SK-N-SH (cell line): ENCODE measurements at regions not wholly inside any gene's neighbourhood (a gene's known extent, or its start where the extent isn't known, plus 50 kb on each side); places are given as distances from the start of the nearest gene placed in this dataset.
"Not testable (repeated sequence)": the region's sequence is repeated elsewhere in the genome, so short reads cannot be mapped to it uniquely, and the experiment has no call there.

Source experiments
- CTCF ChIA-PET: fragments of 300-600, 350-600 bp; formaldehyde crosslinking; extraction: SDS; loops from one replicate; lab custom pipeline; 2021; lab: Yijun Ruan, JAX
- POLR2A ChIA-PET: fragments of 350-600 bp; sonication (Branson Sonifier 250); formaldehyde crosslinking; extraction: SDS; loops from one replicate; lab custom pipeline; 2020; ENCODE audit warnings: antibody characterized with exemption, inconsistent platforms; lab: Yijun Ruan, JAX
- DNase-seq: peaks from one replicate; pipeline ENCODE4 v3.0.0; 2012
- H2AFZ ChIP-seq: fragments of 200-600 bp; sonication (generic); 2 replicates; pipeline ENCODE4 v1.8.1; 2016; ENCODE audit warnings: antibody characterized with exemption, mild to moderate bottlenecking, low read depth
- H3F3A ChIP-seq: fragments of 200-600 bp; sonication (generic); replicated peaks from 2 replicates; pipeline ENCODE3; 2016; ENCODE audit warnings: antibody characterized with exemption, mild to moderate bottlenecking; ENCODE audit not compliant: insufficient read depth
- H3K27ac ChIP-seq, 2 experiments: fragments of 200-500 bp in 1 of 2; fragments of 200-600 bp in 1 of 2; sonication (Bioruptor generic) in 1 of 2; sonication (generic), shearing (Covaris generic) in 1 of 2; 2 replicates each; pipeline versions ENCODE4 v1.5.1 to v1.6.1; 2014 to 2016; ENCODE audit warnings: low read depth in 2 of 2, inconsistent platforms in 1 of 2, low read length in 1 of 2, mild to moderate bottlenecking in 1 of 2, mixed read lengths in 1 of 2
- H3K27me3 ChIP-seq: fragments of 200-600 bp; sonication (generic), shearing (Covaris generic); 2 replicates; pipeline ENCODE4 v1.6.1; 2016; ENCODE audit warnings: mixed run types; ENCODE audit not compliant: insufficient read depth
- H3K36me3 ChIP-seq, 2 experiments: fragments of 200-500 bp in 1 of 2; fragments of 200-600 bp in 1 of 2; sonication (Bioruptor generic) in 1 of 2; sonication (generic) in 1 of 2; replicated peaks in 1 of 2; 2 replicates each; pipeline versions ENCODE3 to v1.5.1; 2014 to 2016; ENCODE audit warnings: low read length in 1 of 2, mild to moderate bottlenecking in 1 of 2; ENCODE audit not compliant: insufficient read depth in 2 of 2, control insufficient read depth in 1 of 2
- H3K4me1 ChIP-seq, 2 experiments: fragments of 200-500 bp in 1 of 2; fragments of 200-600 bp in 1 of 2; sonication (Bioruptor generic) in 1 of 2; sonication (generic), shearing (Covaris generic) in 1 of 2; 2 replicates each; pipeline versions ENCODE4 v1.5.1 to v1.6.1; 2014 to 2016; ENCODE audit warnings: low read depth in 1 of 2, low read length in 1 of 2, mixed run types in 1 of 2; ENCODE audit not compliant: insufficient read depth in 2 of 2, control insufficient read depth in 1 of 2
- H3K4me2 ChIP-seq: fragments of 200-600 bp; sonication (generic), shearing (Covaris generic); 2 replicates; pipeline ENCODE4 v1.6.1; 2017; ENCODE audit warnings: mixed run types
- H3K4me3 ChIP-seq, 2 experiments: fragments of 200-500 bp in 1 of 2; fragments of 200-600 bp in 1 of 2; sonication (Bioruptor generic) in 1 of 2; sonication (generic), shearing (Covaris generic) in 1 of 2; 2 replicates each; pipeline versions ENCODE4 v1.5.1 to v1.8.1; 2014 to 2016; ENCODE audit warnings: low read depth in 2 of 2, inconsistent platforms in 1 of 2, low read length in 1 of 2, mild to moderate bottlenecking in 1 of 2, mixed read lengths in 1 of 2, moderate library complexity in 1 of 2
- H3K79me2 ChIP-seq: fragments of 200-600 bp; sonication (generic); 2 replicates; pipeline ENCODE4 v1.8.1; 2017; ENCODE audit warnings: mild to moderate bottlenecking; ENCODE audit not compliant: insufficient read depth
- H3K9ac ChIP-seq: fragments of 200-600 bp; sonication (generic); 2 replicates; pipeline ENCODE4 v1.6.1; 2017; ENCODE audit warnings: mixed run types
- H3K9me2 ChIP-seq: fragments of 200-600 bp; sonication (generic); 2 replicates; pipeline ENCODE4 v1.6.1; 2017; ENCODE audit warnings: mixed run types
- H3K9me3 ChIP-seq: fragments of 200-600 bp; sonication (generic); 2 replicates; pipeline ENCODE4 v1.6.1; 2017; ENCODE audit warnings: mixed run types, mild to moderate bottlenecking, moderate library complexity
- H4K20me1 ChIP-seq: fragments of 200-600 bp; sonication (generic); 2 replicates; pipeline ENCODE4 v1.6.1; 2017; ENCODE audit warnings: mild to moderate bottlenecking, mixed run types; ENCODE audit not compliant: insufficient read depth
- CHD2 ChIP-seq: fragments of 150-350 bp; IDR thresholded peaks from 2 replicates; pipeline ENCODE4 v1.6.1; 2018; ENCODE audit warnings: low read length; ENCODE audit not compliant: partially characterized antibody
- EP300 ChIP-seq, 2 experiments: IDR thresholded peaks; 2 replicates each; pipeline versions ENCODE4 v1.4.0 to v1.6.1; 2012; ENCODE audit warnings: borderline replicate concordance in 1 of 2, low read depth in 1 of 2, low read length in 1 of 2
- EZH2phosphoT487 ChIP-seq: fragments of 200-600 bp; sonication (generic); IDR thresholded peaks from 2 replicates; pipeline ENCODE4 v1.6.1; 2017; ENCODE audit warnings: low read depth, mixed run types, mild to moderate bottlenecking, antibody characterized with exemption, moderate library complexity, borderline replicate concordance
- FOXJ3 ChIP-seq: sonication (generic); formaldehyde crosslinking; IDR thresholded peaks from 2 replicates; pipeline ENCODE4 v1.5.1; 2020; ENCODE audit warnings: mild to moderate bottlenecking, missing genetic modification reagents
- JUND ChIP-seq: IDR thresholded peaks from 2 replicates; pipeline ENCODE4 v1.4.0; 2012
- MEF2A ChIP-seq: IDR thresholded peaks from 2 replicates; pipeline ENCODE4 v1.4.0; 2012; ENCODE audit warnings: low read depth, borderline replicate concordance
- NFIC ChIP-seq: IDR thresholded peaks from 2 replicates; pipeline ENCODE4 v1.4.0; 2012; ENCODE audit warnings: borderline replicate concordance
- NRF1 ChIP-seq: IDR thresholded peaks from 2 replicates; pipeline ENCODE4 v1.6.1; 2012; ENCODE audit warnings: low read depth, mild to moderate bottlenecking, low read length
- POLR2AphosphoS5 ChIP-seq: IDR thresholded peaks from 2 replicates; pipeline ENCODE4 v1.6.1; 2012; ENCODE audit warnings: low read depth, low read length
- RAD21 ChIP-seq: IDR thresholded peaks from 2 replicates; pipeline ENCODE4 v1.6.1; 2012; ENCODE audit warnings: mild to moderate bottlenecking, low read length
- RFX5 ChIP-seq: IDR thresholded peaks from 2 replicates; pipeline ENCODE4 v1.6.1; 2012; ENCODE audit warnings: mild to moderate bottlenecking, improper control_type of control experiment, low read length
- RXRA ChIP-seq: IDR thresholded peaks from 2 replicates; pipeline ENCODE4 v1.4.0; 2012; ENCODE audit warnings: low read depth, mild to moderate bottlenecking, borderline replicate concordance
- SIN3A ChIP-seq: IDR thresholded peaks from 2 replicates; pipeline ENCODE4 v1.6.1; 2012; ENCODE audit warnings: low read depth, mild to moderate bottlenecking, low read length, moderate library complexity, borderline replicate concordance
- YY1 ChIP-seq: IDR thresholded peaks from 2 replicates; pipeline ENCODE4 v1.4.0; 2012; ENCODE audit warnings: low read depth, mild to moderate bottlenecking
- WGBS: methylation state at CpG from one replicate; pipeline ENCODE4 v1.1.6; 2017; ENCODE audit warnings: low lambda C conversion rate; 5-methylcytosine and 5-hydroxymethylcytosine counted together
- TF ChIP-seq, protein P1 (sequence below): IDR thresholded peaks from 2 replicates; pipeline ENCODE4 v1.4.0; 2012; ENCODE audit warnings: low read depth
- TF ChIP-seq, protein P2 (sequence below): fragments of 200-600 bp; sonication (generic); IDR thresholded peaks from 2 replicates; pipeline ENCODE4 v1.6.1; 2017; ENCODE audit warnings: antibody characterized with exemption, mild to moderate bottlenecking, moderate library complexity
- TF ChIP-seq, protein P3 (sequence below): IDR thresholded peaks from 2 replicates; pipeline ENCODE4 v1.4.0; 2012; ENCODE audit warnings: low read depth, borderline replicate concordance
- TF ChIP-seq, protein P4 (sequence below): IDR thresholded peaks from 2 replicates; pipeline ENCODE4 v1.4.0; 2012; ENCODE audit warnings: low read depth, borderline replicate concordance

DNA sequence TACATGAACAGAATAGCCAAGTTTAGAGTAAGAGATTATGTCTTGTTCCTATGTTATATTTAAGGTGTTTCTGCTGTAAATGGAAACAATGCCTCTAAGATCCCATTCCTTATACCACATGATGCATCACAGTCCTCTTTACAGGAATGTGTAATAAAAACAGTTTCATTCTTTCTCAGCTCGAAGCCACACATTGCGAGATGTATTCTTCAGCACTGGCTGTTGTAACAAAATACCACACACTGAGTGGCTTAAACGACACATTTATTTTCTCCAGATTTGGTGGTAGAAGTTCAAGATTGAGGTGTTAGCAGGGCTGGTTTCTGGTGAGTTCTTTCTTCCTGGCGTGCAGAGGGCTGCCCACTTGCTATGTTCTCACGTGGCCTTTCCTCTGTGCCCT, 246.2 kb downstream of the SOCS6 start:
- no peak overlapping the region for H3K4me2 ChIP-seq
- DNase-seq, result no peak
- WGBS, result 55% methylated on average over 5 of the region's 5 CpGs
- no peak overlapping the region for H3K4me3 ChIP-seq
- H3K9me3 ChIP-seq, result no peaks in the 10 kb centered on the region
- TF ChIP-seq CHD2 (no peak), EZH2phosphoT487 (no peak), SIN3A (no peak), YY1 (no peak)
- TF ChIP-seq, protein P1, sequence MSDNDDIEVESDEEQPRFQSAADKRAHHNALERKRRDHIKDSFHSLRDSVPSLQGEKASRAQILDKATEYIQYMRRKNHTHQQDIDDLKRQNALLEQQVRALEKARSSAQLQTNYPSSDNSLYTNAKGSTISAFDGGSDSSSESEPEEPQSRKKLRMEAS, result no peak
- TF ChIP-seq, protein P2, sequence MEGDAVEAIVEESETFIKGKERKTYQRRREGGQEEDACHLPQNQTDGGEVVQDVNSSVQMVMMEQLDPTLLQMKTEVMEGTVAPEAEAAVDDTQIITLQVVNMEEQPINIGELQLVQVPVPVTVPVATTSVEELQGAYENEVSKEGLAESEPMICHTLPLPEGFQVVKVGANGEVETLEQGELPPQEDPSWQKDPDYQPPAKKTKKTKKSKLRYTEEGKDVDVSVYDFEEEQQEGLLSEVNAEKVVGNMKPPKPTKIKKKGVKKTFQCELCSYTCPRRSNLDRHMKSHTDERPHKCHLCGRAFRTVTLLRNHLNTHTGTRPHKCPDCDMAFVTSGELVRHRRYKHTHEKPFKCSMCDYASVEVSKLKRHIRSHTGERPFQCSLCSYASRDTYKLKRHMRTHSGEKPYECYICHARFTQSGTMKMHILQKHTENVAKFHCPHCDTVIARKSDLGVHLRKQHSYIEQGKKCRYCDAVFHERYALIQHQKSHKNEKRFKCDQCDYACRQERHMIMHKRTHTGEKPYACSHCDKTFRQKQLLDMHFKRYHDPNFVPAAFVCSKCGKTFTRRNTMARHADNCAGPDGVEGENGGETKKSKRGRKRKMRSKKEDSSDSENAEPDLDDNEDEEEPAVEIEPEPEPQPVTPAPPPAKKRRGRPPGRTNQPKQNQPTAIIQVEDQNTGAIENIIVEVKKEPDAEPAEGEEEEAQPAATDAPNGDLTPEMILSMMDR, result no peak
- H4K20me1 ChIP-seq, result no peaks in the 10 kb centered on the region
- CTCF ChIA-PET, result no interaction called here
- H3F3A ChIP-seq, result no peaks in the 10 kb centered on the region
- H3K9me2 ChIP-seq, result no peaks in the 10 kb centered on the region
- no peak overlapping the region for H3K27ac ChIP-seq
- no peaks in the 10 kb centered on the region for H3K79me2 ChIP-seq
- H3K36me3 ChIP-seq, result no peaks in the 10 kb centered on the region
- POLR2A ChIA-PET, result no interaction called here
- H2AFZ ChIP-seq, result no peak overlapping the region
- no peak overlapping the region for H3K9ac ChIP-seq
- H3K27me3 ChIP-seq, result no peaks in the 10 kb centered on the region
- H3K4me1 ChIP-seq, result no peaks in the 10 kb centered on the region

DNA sequence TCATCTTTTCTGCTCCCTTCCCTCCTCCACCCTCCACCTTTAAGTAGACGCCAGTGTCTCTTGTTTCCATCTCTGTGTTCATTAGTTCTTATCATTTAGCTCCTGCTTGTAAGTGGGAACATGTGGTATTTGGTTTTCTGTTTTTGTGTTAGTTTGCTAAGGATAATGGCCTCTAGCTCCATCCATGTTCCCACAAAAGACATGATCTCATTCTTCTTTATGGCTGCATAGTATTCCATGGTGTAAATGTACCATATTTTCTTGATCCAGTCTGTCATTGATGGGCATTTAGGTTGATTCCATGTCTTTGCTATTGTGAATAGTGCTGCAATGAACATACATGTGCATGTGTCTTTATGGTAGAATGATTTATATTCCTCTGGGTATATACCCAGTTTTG, 236.5 kb downstream of the SOCS6 start:
- CTCF ChIA-PET, result interaction anchor here (0.6 kb wide), 1 partner anchor 18 kb away, joined by 3 read pairs; no protein-coding TSS in a partner anchor
- POLR2A ChIA-PET, result not testable (repeated sequence)

DNA sequence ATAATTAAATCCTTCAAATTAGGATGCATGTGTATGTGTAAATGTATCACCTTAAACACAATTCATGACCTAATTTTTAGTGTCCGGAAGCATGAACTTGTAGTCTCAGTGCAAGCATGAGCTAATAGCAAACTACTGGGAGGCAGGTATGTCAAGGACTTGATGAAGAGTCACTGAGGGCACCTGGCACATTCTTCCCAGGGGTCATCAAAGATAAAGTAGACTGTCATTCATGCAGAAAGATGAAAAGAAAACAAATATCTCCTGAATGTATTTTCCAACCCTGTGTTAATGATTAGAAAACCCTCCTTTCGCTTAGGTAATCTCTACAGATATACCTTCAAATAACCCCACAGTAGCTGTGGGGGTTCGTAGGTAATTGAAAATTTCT, 234.9 kb downstream of the SOCS6 start:
- CTCF ChIA-PET, result no interaction called here
- H2AFZ ChIP-seq, result no peak overlapping the region
- POLR2A ChIA-PET, result no interaction called here
- TF ChIP-seq NRF1 (no peak), NFIC (no peak), EZH2phosphoT487 (no peak), FOXJ3 (CRISPR knock-in tag) (no peak), JUND (no peak), POLR2AphosphoS5 (no peak), EP300 (IDR thresholded peaks at IDR 0.05; ENCODE audit: borderline replicate concordance in 1 of 2, low read depth in 1 of 2, low read length in 1 of 2) (no peak), RAD21 (no peak), SIN3A (no peak), RXRA (no peak), RFX5 (no peak), MEF2A (no peak)
- TF ChIP-seq, protein P3, sequence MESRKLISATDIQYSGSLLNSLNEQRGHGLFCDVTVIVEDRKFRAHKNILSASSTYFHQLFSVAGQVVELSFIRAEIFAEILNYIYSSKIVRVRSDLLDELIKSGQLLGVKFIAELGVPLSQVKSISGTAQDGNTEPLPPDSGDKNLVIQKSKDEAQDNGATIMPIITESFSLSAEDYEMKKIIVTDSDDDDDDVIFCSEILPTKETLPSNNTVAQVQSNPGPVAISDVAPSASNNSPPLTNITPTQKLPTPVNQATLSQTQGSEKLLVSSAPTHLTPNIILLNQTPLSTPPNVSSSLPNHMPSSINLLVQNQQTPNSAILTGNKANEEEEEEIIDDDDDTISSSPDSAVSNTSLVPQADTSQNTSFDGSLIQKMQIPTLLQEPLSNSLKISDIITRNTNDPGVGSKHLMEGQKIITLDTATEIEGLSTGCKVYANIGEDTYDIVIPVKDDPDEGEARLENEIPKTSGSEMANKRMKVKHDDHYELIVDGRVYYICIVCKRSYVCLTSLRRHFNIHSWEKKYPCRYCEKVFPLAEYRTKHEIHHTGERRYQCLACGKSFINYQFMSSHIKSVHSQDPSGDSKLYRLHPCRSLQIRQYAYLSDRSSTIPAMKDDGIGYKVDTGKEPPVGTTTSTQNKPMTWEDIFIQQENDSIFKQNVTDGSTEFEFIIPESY, result no peak
- TF ChIP-seq, protein P4, sequence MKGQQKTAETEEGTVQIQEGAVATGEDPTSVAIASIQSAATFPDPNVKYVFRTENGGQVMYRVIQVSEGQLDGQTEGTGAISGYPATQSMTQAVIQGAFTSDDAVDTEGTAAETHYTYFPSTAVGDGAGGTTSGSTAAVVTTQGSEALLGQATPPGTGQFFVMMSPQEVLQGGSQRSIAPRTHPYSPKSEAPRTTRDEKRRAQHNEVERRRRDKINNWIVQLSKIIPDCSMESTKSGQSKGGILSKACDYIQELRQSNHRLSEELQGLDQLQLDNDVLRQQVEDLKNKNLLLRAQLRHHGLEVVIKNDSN, result no peak

More for the DNA sequence above, 236.5 kb downstream of the SOCS6 start:
- not testable (repeated sequence) for H3K9ac ChIP-seq, H3K79me2 ChIP-seq, H2AFZ ChIP-seq, DNase-seq, H3K27me3 ChIP-seq, H3K9me3 ChIP-seq, H3K4me3 ChIP-seq, H3K9me2 ChIP-seq, H3K27ac ChIP-seq, H3F3A ChIP-seq, H3K4me2 ChIP-seq, H4K20me1 ChIP-seq, H3K4me1 ChIP-seq, H3K36me3 ChIP-seq
- WGBS, result 87% methylated on average over 1 of the region's 1 CpG

More for the DNA sequence above, 234.9 kb downstream of the SOCS6 start:
- Histone ChIP-seq H3K79me2 (no peaks in the 10 kb centered on the region), H3K4me2 (no peak overlapping the region), H3K27ac (no peak overlapping the region), H3K9me2 (no peaks in the 10 kb centered on the region), H3K36me3 (peaks cover 0 to 4% of the 10 kb centered on the region in 2 experiments), H3K4me3 (no peak overlapping the region), H3K9ac (no peak overlapping the region), H3K9me3 (no peaks in the 10 kb centered on the region), H3K4me1 (peaks cover 0 to 5% of the 10 kb centered on the region in 2 experiments; a peak in 2 of 4 replicates), H4K20me1 (no peaks in the 10 kb centered on the region), H3K27me3 (no peaks in the 10 kb centered on the region; the same call in 1 of the 2 replicates), H3F3A (no peaks in the 10 kb centered on the region)
- 63% methylated on average over 3 of the region's 3 CpGs for WGBS
- DNase-seq, result no peak
